ENCODE measurements at regions not wholly inside any gene's neighbourhood (a gene's known extent, or its start where the extent isn't known, plus 50 kb on each side); places are given as distances from the start of the nearest gene placed in this dataset.

GRCh38 chr6:137736911-137737310 lies 130.1 kb upstream of the TNFAIP3 start:
- TF ChIP-seq RAD21 (IDR thresholded peaks at IDR 0.05; ENCODE audit: low read length) (no peak), SMC3 (IDR thresholded peaks at IDR 0.05; ENCODE audit: low read depth, low read length) (no peak), POLR2A (IDR thresholded peaks at IDR 0.05; ENCODE audit: low read depth, low read length) (no peak), CHD1 (IDR thresholded peaks at IDR 0.05; ENCODE audit: low read depth, low read length) (no peak)
- TF ChIP-seq, protein P1, sequence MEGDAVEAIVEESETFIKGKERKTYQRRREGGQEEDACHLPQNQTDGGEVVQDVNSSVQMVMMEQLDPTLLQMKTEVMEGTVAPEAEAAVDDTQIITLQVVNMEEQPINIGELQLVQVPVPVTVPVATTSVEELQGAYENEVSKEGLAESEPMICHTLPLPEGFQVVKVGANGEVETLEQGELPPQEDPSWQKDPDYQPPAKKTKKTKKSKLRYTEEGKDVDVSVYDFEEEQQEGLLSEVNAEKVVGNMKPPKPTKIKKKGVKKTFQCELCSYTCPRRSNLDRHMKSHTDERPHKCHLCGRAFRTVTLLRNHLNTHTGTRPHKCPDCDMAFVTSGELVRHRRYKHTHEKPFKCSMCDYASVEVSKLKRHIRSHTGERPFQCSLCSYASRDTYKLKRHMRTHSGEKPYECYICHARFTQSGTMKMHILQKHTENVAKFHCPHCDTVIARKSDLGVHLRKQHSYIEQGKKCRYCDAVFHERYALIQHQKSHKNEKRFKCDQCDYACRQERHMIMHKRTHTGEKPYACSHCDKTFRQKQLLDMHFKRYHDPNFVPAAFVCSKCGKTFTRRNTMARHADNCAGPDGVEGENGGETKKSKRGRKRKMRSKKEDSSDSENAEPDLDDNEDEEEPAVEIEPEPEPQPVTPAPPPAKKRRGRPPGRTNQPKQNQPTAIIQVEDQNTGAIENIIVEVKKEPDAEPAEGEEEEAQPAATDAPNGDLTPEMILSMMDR (conservative IDR thresholded peaks at IDR 0.05; ENCODE audit: low read depth, low read length): no peak
